Right ventricle myocardium inferior (tissue), 1 donor: ENCODE measurements at regions not wholly inside any gene's neighbourhood (a gene's known extent, or its start where the extent isn't known, plus 50 kb on each side); places are given as distances from the start of the nearest gene placed in this dataset.
"Not testable (repeated sequence)": the region's sequence is repeated elsewhere in the genome, so short reads cannot be mapped to it uniquely, and the experiment has no call there.

Experiments used
- ATAC-seq: fragments of 200-7000 bp; cut with Tn5 transposase; one replicate; pipeline ENCODE4 v1.9.1; 2020; ENCODE audit warnings: mild to moderate bottlenecking, moderate library complexity
- DNase-seq: peaks from one replicate; pipeline ENCODE4 v3.0.0; 2021; ENCODE audit errors: missing footprints
- intact Hi-C: fragments of 100-400 bp; cut with DNase I; formaldehyde crosslinking; loops from one replicate; pipeline ENCODE4 v1.11.0; 2022
- donor health status: DM: no; HTN: yes; CAD: no; lungs with severe emphysema.

DNA sequence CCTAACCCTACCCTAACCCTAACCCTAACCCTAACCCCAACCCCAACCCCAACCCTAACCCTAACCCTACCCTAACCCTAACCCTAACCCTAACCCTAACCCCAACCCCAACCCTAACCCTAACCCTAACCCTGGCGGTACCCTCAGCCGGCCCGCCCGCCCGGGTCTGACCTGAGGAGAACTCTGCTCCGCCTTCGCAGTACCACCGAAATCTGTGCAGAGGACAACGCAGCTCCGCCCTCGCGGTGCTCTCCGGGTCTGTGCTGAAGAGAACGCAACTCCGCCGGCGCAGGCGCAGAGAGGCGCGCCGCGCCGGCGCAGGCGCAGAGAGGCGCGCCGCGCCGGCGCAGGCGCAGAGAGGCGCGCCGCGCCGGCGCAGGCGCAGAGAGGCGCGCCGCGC lies 56.1 kb upstream of the IQSEC3 start:
- ATAC-seq, intact Hi-C loops: not testable (repeated sequence)
- DNase-seq, result peak; percentile 16

GRCh38 chr12:10879-11812 lies 55.4 kb upstream of the IQSEC3 start:
- ATAC-seq, intact Hi-C loops: not testable (repeated sequence)
- peak; percentile 68 for DNase-seq

- DNase-seq, ATAC-seq, intact Hi-C loops: not testable (repeated sequence)
Observed at GRCh38 chr12:12306-12705, 54.3 kb upstream of the IQSEC3 start.

DNA sequence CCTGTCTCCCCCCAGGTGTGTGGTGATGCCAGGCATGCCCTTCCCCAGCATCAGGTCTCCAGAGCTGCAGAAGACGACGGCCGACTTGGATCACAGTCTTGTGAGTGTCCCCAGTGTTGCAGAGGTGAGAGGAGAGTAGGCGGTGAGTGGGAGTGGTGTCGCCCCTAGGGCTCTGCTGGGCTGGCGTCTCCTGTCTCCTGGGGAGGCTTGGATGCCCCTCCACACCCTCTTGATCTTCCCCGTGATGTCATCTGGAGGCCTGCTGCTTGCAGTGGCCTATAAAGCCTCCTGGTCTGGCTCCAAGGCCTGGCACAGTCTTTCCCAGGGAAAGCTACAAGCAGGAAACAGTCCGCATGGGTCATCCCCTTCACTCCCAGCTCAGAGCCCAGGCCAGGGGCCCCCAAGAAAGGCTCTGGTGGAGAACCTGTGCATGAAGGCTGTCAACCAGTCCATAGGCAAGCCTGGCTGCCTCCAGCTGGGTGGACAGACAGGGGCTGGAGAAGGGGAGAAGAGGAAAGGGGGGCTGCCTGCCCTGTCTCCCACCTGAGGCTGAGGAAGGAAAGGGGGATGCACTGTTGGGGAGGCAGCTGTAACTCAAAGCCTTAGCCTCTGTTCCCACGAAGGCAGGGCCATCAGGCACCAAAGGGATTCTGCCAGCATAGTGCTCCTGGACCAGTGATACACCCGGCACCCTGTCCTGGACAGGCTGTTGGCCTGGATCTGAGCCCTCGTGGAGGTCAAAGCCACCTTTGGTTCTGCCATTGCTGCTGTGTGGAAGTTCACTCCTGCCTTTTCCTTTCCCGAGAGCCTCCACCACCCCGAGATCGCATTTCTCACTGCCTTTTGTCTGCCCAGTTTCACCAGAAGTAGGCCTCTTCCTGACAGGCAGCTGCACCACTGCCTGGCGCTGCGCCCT lies 53.6 kb upstream of the IQSEC3 start:
- intact Hi-C loops, ATAC-seq: not testable (repeated sequence)
- peak; percentile 56 for DNase-seq

GRCh38 chr12:13841-14240 lies 52.7 kb upstream of the IQSEC3 start:
- peak; percentile 52 for DNase-seq
- not testable (repeated sequence) for ATAC-seq

DNA sequence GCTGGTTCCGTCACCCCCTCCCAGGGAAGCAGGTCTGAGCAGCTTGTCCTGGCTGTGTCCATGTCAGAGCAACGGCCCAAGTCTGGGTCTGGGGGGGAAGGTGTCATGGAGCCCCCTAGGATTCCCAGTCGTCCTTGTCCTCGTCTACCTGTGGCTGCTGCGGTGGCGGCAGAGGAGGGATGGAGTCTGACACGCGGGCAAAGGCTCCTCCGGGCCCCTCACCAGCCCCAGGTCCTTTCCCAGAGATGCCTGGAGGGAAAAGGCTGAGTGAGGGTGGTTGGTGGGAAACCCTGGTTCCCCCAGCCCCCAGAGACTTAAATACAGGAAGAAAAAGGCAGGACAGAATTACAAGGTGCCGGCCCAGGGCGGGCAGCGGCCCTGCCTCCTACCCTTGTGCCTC lies 51.9 kb upstream of the IQSEC3 start:
- intact Hi-C loops, ATAC-seq: not testable (repeated sequence)
- DNase-seq, result peak; percentile 57

More at GRCh38 chr12:13841-14240, 52.7 kb upstream of the IQSEC3 start:
- intact Hi-C loops, result not testable (repeated sequence)

DNA sequence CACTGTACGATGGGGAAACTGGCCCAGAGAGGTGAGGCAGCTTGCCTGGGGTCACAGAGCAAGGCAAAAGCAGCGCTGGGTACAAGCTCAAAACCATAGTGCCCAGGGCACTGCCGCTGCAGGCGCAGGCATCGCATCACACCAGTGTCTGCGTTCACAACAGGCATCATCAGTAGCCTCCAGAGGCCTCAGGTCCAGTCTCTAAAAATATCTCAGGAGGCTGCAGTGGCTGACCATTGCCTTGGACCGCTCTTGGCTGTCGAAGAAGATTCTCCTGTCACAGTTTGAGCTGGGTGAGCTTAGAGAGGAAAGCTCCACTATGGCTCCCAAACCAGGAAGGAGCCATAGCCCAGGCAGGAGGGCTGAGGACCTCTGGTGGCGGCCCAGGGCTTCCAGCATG lies 51.2 kb upstream of the IQSEC3 start:
- ATAC-seq, intact Hi-C loops: not testable (repeated sequence)

GRCh38 chr12:16019-16418 lies 50.5 kb upstream of the IQSEC3 start:
- ATAC-seq, DNase-seq, intact Hi-C loops: not testable (repeated sequence)

More for the DNA sequence above, 51.2 kb upstream of the IQSEC3 start:
- DNase-seq, result not testable (repeated sequence)

- ATAC-seq, intact Hi-C loops, DNase-seq: not testable (repeated sequence)
Observed at GRCh38 chr12:16541-16940, 50.0 kb upstream of the IQSEC3 start.
